IMR-90 (cell line): ENCODE measurements at regions not wholly inside any gene's neighbourhood (a gene's known extent, or its start where the extent isn't known, plus 50 kb on each side); places are given as distances from the start of the nearest gene placed in this dataset.

Experiments used
- CTCF ChIP-seq: conservative IDR thresholded peaks from 2 replicates; pipeline ENCODE4 v1.5.1; 2012; ENCODE audit warnings: mild to moderate bottlenecking, low read depth, low read length, improper control_type of control experiment
- MAFK ChIP-seq: IDR thresholded peaks from 2 replicates; pipeline ENCODE4 v1.6.1; 2012; ENCODE audit warnings: low read depth, low read length, improper control_type of control experiment
- POLR2A ChIP-seq: IDR thresholded peaks from 2 replicates; pipeline ENCODE4 v1.6.1; 2012; ENCODE audit warnings: mild to moderate bottlenecking, low read depth, low read length
- RFX5 ChIP-seq: IDR thresholded peaks from 2 replicates; pipeline ENCODE4 v1.8.0; 2012; ENCODE audit warnings: low read depth, mild to moderate bottlenecking, low read length, moderate library complexity
- USF2 ChIP-seq: fragments of 150-350 bp; IDR thresholded peaks from 2 replicates; pipeline ENCODE4 v1.6.1; 2017; ENCODE audit warnings: mild to moderate bottlenecking, antibody characterized with exemption, low read length, low read depth

- TF ChIP-seq MAFK (no peak), USF2 (no peak), POLR2A (no peak), CTCF (no peak), RFX5 (no peak)
Observed at GRCh38 chr1:201676197-201676596, 137.3 kb downstream of the NAV1 start.
